H1 (cell line): ENCODE measurements at regions not wholly inside any gene's neighbourhood (a gene's known extent, or its start where the extent isn't known, plus 50 kb on each side); places are given as distances from the start of the nearest gene placed in this dataset.

Experiments
- CTCF ChIA-PET: fragments of 300-600 bp; sonication (Branson Sonifier 250); formaldehyde crosslinking; loops from one replicate; lab custom pipeline; 2021; ENCODE audit not compliant: partially characterized antibody; lab: Charles Lee
- POLR2A ChIA-PET: fragments of 300-600 bp; sonication (Branson Sonifier 250); formaldehyde crosslinking; loops from one replicate; lab custom pipeline; 2021; ENCODE audit warnings: inconsistent platforms; ENCODE audit not compliant: partially characterized antibody; lab: Charles Lee
- DNase-seq, 2 experiments: peaks; one replicate each; pipeline versions ENCODE4 v3.0.0 to v3.0.0-alpha.2; 2010 to 2022; ENCODE audit warnings: low spot score in 2 of 2, low read depth in 1 of 2, mixed read lengths in 1 of 2
- FAIRE-seq: peaks from 2 replicates; lab custom pipeline; 2011; peaks lifted over from hg19 to GRCh38; lab: Jason Lieb, UNC
- H2AFZ ChIP-seq: 2 replicates; pipeline ENCODE4 v1.8.1; 2012; ENCODE audit warnings: low read length, inconsistent platforms
- H2AK5ac ChIP-seq: 2 replicates; pipeline ENCODE4 v1.6.1; 2013; ENCODE audit warnings: low read depth, low read length
- H2BK120ac ChIP-seq: replicated peaks from 2 replicates; pipeline ENCODE3; 2013; ENCODE audit warnings: low read depth, low read length, inconsistent platforms
- H2BK12ac ChIP-seq: 2 replicates; pipeline ENCODE4 v1.6.1; 2013; ENCODE audit warnings: low read depth, low read length
- H2BK15ac ChIP-seq: 2 replicates; pipeline ENCODE4 v1.6.1; 2013; ENCODE audit warnings: low read length
- H2BK20ac ChIP-seq: 2 replicates; pipeline ENCODE4 v1.6.1; 2013; ENCODE audit warnings: low read length
- H2BK5ac ChIP-seq: 2 replicates; pipeline ENCODE4 v1.6.1; 2013; ENCODE audit warnings: low read depth, low read length
- H3K14ac ChIP-seq: 2 replicates; pipeline ENCODE4 v1.6.1; 2013; ENCODE audit warnings: inconsistent platforms; ENCODE audit not compliant: insufficient read length
- H3K18ac ChIP-seq: 2 replicates; pipeline ENCODE4 v1.6.1; 2013; ENCODE audit warnings: low read length; ENCODE audit errors: extremely low read depth
- H3K23ac ChIP-seq: 2 replicates; pipeline ENCODE4 v1.6.1; 2013; ENCODE audit warnings: inconsistent platforms; ENCODE audit not compliant: insufficient read length
- H3K23me2 ChIP-seq: 2 replicates; pipeline ENCODE4 v1.6.1; 2013; ENCODE audit warnings: low read depth, low read length
- H3K27ac ChIP-seq: 2 replicates; pipeline ENCODE4 v1.6.1; 2011; ENCODE audit warnings: low read depth, low read length, inconsistent platforms
- H3K27me3 ChIP-seq, 4 experiments: replicated peaks in 1 of 4; 1 replicate in 1 of 4; 2 replicates in 3 of 4; pipeline versions ENCODE4 v1.6.1 to v1.8.1; 2011 to 2013; ENCODE audit warnings: low read length in 3 of 4, mild to moderate bottlenecking in 3 of 4, inconsistent platforms in 2 of 4, mixed read lengths in 2 of 4, moderate library complexity in 1 of 4; ENCODE audit not compliant: control insufficient read depth in 3 of 4, insufficient read depth in 3 of 4; ENCODE audit errors: extremely low read depth in 1 of 4
- H3K36me3 ChIP-seq, 4 experiments: 2 replicates each; pipeline versions ENCODE4 v1.6.1 to v1.8.1; 2011 to 2013; ENCODE audit warnings: mild to moderate bottlenecking in 4 of 4, low read length in 3 of 4, moderate library complexity in 2 of 4, control low read depth in 1 of 4, inconsistent platforms in 1 of 4; ENCODE audit not compliant: insufficient read depth in 4 of 4, control insufficient read depth in 2 of 4
- H3K4ac ChIP-seq: replicated peaks from 2 replicates; pipeline ENCODE3; 2013; ENCODE audit warnings: low read length, low read depth, mixed read lengths, inconsistent platforms; ENCODE audit not compliant: insufficient read length
- H3K4me1 ChIP-seq, 4 experiments: replicated peaks in 1 of 4; 1 replicate in 1 of 4; 2 replicates in 3 of 4; pipeline versions ENCODE4 v1.6.1 to v1.8.1; 2011 to 2013; ENCODE audit warnings: low read length in 3 of 4, inconsistent platforms in 2 of 4, mixed read lengths in 1 of 4; ENCODE audit not compliant: insufficient read depth in 4 of 4, control insufficient read depth in 3 of 4
- H3K4me2 ChIP-seq, 2 experiments: 2 replicates each; pipeline versions ENCODE4 v1.6.1 to v1.8.1; 2011 to 2013; ENCODE audit warnings: low read depth in 2 of 2, low read length in 2 of 2, control low read depth in 1 of 2, inconsistent platforms in 1 of 2, mild to moderate bottlenecking in 1 of 2; ENCODE audit not compliant: insufficient read depth in 1 of 2
- H3K4me3 ChIP-seq, 4 experiments: fragments of 200-600, 300-600 bp in 1 of 4; sonication (generic), shearing (Covaris generic), sonication (Bioruptor Twin) in 1 of 4; 2 replicates each; pipeline versions ENCODE4 v1.5.1 to v1.8.1; 2011 to 2016; ENCODE audit warnings: low read length in 4 of 4, low read depth in 3 of 4, control low read depth in 2 of 4, inconsistent platforms in 2 of 4, mild to moderate bottlenecking in 2 of 4, mixed read lengths in 1 of 4, moderate library complexity in 1 of 4; ENCODE audit not compliant: insufficient read depth in 2 of 4; ENCODE audit errors: extremely low read depth in 1 of 4
- H3K56ac ChIP-seq: replicated peaks from 2 replicates; pipeline ENCODE3; 2013; ENCODE audit warnings: low read depth, mild to moderate bottlenecking, mixed read lengths, low read length, inconsistent platforms; ENCODE audit not compliant: insufficient read length
- H3K79me1 ChIP-seq: 2 replicates; pipeline ENCODE4 v1.6.1; 2013; ENCODE audit warnings: low read depth, low read length, control low read depth
- H3K79me2 ChIP-seq, 2 experiments: 2 replicates each; pipeline versions ENCODE4 v1.6.1 to v1.8.1; 2012 to 2013; ENCODE audit warnings: low read length in 2 of 2, mild to moderate bottlenecking in 2 of 2, inconsistent platforms in 1 of 2; ENCODE audit not compliant: insufficient read depth in 2 of 2, control insufficient read depth in 1 of 2
- H3K9ac ChIP-seq, 4 experiments: replicated peaks in 1 of 4; 1 replicate in 1 of 4; 2 replicates in 3 of 4; pipeline versions ENCODE4 v1.6.1 to v1.8.1; 2011 to 2013; ENCODE audit warnings: low read depth in 3 of 4, low read length in 3 of 4, control low read depth in 2 of 4, mild to moderate bottlenecking in 2 of 4, moderate library complexity in 2 of 4, inconsistent platforms in 1 of 4; ENCODE audit errors: extremely low read depth in 1 of 4
- H3K9me3 ChIP-seq, 2 experiments: 2 replicates each; pipeline versions ENCODE4 v1.6.1 to v1.8.1; 2012 to 2013; ENCODE audit warnings: mild to moderate bottlenecking in 2 of 2, moderate library complexity in 2 of 2, control low read depth in 1 of 2, inconsistent platforms in 1 of 2, low read depth in 1 of 2, low read length in 1 of 2, mixed read lengths in 1 of 2; ENCODE audit not compliant: insufficient read depth in 2 of 2
- H4K20me1 ChIP-seq, 2 experiments: replicated peaks in 1 of 2; 2 replicates each; pipeline versions ENCODE3 to v1.8.1; 2011 to 2013; ENCODE audit warnings: inconsistent platforms in 2 of 2, low read length in 2 of 2, mild to moderate bottlenecking in 1 of 2; ENCODE audit not compliant: insufficient read depth in 2 of 2, control insufficient read depth in 1 of 2
- H4K5ac ChIP-seq: 2 replicates; pipeline ENCODE4 v1.6.1; 2013; ENCODE audit warnings: low read length, low read depth, mixed read lengths, inconsistent platforms; ENCODE audit not compliant: insufficient read length
- H4K8ac ChIP-seq: 2 replicates; pipeline ENCODE4 v1.8.0; 2013; ENCODE audit warnings: mild to moderate bottlenecking, moderate library complexity, low read length, inconsistent platforms; ENCODE audit not compliant: insufficient read depth; ENCODE audit errors: extremely low read depth
- H4K91ac ChIP-seq: replicated peaks from 2 replicates; pipeline ENCODE3; 2013; ENCODE audit warnings: low read length, mixed read lengths, inconsistent platforms; ENCODE audit not compliant: insufficient read length
- BACH1 ChIP-seq: IDR thresholded peaks from 2 replicates; pipeline ENCODE4 v1.6.1; 2012; ENCODE audit warnings: low read length, improper control_type of control experiment
- JUND ChIP-seq: IDR thresholded peaks from 2 replicates; pipeline ENCODE4 v1.6.1; 2011; ENCODE audit warnings: mild to moderate bottlenecking, improper control_type of control experiment, low read length
- MAFK ChIP-seq: IDR thresholded peaks from 2 replicates; pipeline ENCODE4 v1.6.1; 2012; ENCODE audit warnings: low read depth, mild to moderate bottlenecking, improper control_type of control experiment, low read length
- SIRT6 ChIP-seq: IDR thresholded peaks from one replicate; pipeline ENCODE4 v1.7.1; 2012; ENCODE audit warnings: low read length, inconsistent platforms
- WGBS, 2 experiments: shearing (Covaris generic) in 1 of 2; methylation state at CpG; one replicate each; pipeline versions ENCODE4 v1.1.6 to v1.1.7; 2013 to 2015; ENCODE audit warnings: low lambda C conversion rate in 2 of 2, mixed read lengths in 2 of 2, inconsistent platforms in 1 of 2, low coverage in 1 of 2, missing lambda C conversion rate in 1 of 2; ENCODE audit not compliant: insufficient replicate concordance in 2 of 2, insufficient coverage in 1 of 2, insufficient read length in 1 of 2; ENCODE audit errors: extremely low coverage in 1 of 2, missing lambda C conversion rate in 1 of 2; 5-methylcytosine and 5-hydroxymethylcytosine counted together

DNA sequence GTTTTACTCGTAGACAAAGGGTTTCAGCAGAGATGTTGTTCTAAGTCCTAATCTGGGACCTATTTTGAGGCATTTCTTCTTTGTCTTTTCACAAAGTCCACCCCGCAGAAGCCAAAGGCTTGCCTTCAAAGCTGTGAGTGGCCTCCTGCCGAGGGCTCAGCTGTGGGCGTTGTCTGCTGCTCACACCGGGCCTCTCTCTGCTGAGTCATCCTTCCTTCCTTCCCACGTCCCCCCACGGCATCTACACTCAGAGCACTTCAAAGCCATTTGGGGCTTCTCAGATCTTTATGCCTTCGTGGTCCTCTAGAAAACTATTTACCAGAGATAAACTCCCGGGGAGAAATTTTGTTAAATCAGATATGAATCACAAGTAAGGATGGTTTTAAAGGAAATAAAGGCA lies 115.9 kb upstream of the TMPO start:
- H3K4me3 ChIP-seq = no peak overlapping the region
- H2BK12ac ChIP-seq = no peak overlapping the region
- no peak overlapping the region for H3K4ac ChIP-seq
- no peak overlapping the region for H3K18ac ChIP-seq
- H3K9ac ChIP-seq = no peak overlapping the region
- CTCF ChIA-PET = interaction anchor here (0.8 to 5.0 kb wide), 8 partner anchors 9 to 202 kb away, joined by 3 to 34 read pairs (median 4); no protein-coding TSS in a partner anchor
- H3K4me2 ChIP-seq = peak overlapping the region in 1 of 2 experiments; percentile 28; a peak in 2 of 4 replicates
- H2AFZ ChIP-seq = no peak overlapping the region
- no peaks in the 10 kb centered on the region for H4K20me1 ChIP-seq
- peaks cover 0 to 12% (median 7%) of the 10 kb centered on the region in 4 experiments; a peak in 5 of 7 replicates for H3K4me1 ChIP-seq
- no peaks in the 10 kb centered on the region for H3K79me2 ChIP-seq
- no peaks in the 10 kb centered on the region for H3K23me2 ChIP-seq
- no peak overlapping the region for H3K56ac ChIP-seq
- DNase-seq = peak in 1 of 2 experiments; percentile 36
- FAIRE-seq = no peak
- no peak overlapping the region for H2BK120ac ChIP-seq
- H3K23ac ChIP-seq = no peak overlapping the region
- WGBS, 2 experiments = 36% methylated on average over 9 of the region's 9 CpGs; no CpG with 5 or more reads in 1 of the 2 experiments
- POLR2A ChIA-PET = interaction anchor here (0.6 to 1.7 kb wide), 2 partner anchors 62 to 194 kb away, joined by 3 to 5 read pairs; partner anchors contain the start of gene SLC25A3
- TF ChIP-seq SIRT6 = no peak
- TF ChIP-seq MAFK = peak; percentile 89
- TF ChIP-seq JUND = peak; percentile 78; the same call in 1 of the 2 replicates
- TF ChIP-seq BACH1 = peak; percentile 96
- no peak overlapping the region for H2BK20ac ChIP-seq
- no peak overlapping the region for H3K27ac ChIP-seq
- no peaks in the 10 kb centered on the region for H3K27me3 ChIP-seq
- H2AK5ac ChIP-seq = no peak overlapping the region
- H3K9me3 ChIP-seq = no peaks in the 10 kb centered on the region
- H2BK15ac ChIP-seq = no peak overlapping the region
- H3K36me3 ChIP-seq = no peaks in the 10 kb centered on the region
- no peaks in the 10 kb centered on the region for H3K79me1 ChIP-seq
- H2BK5ac ChIP-seq = no peak overlapping the region
- no peak overlapping the region for H4K8ac ChIP-seq
- H3K14ac ChIP-seq = no peak overlapping the region
- no peak overlapping the region for H4K5ac ChIP-seq
- H4K91ac ChIP-seq = no peak overlapping the region
